ENCODE measurements at regions not wholly inside any gene's neighbourhood (a gene's known extent, or its start where the extent isn't known, plus 50 kb on each side); places are given as distances from the start of the nearest gene placed in this dataset.

DNA sequence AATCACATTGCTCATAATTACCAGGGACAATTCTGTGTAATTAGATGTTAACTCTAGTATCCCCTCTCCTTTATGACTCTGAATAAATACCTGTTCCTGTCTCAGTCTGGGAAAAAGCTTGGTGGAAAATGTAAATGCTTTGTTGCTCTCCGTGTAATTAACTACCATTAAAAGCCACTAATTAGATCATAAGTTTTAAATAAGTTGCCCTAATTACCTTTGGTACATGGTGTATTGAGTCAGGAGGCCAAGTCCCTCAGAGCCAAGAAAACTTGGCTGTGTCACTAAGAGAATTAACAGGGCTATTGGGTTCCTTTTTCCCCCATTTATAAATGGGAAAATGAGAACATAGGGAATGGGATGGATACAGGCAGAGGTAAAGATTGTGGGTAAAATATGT, 617.6 kb downstream of the TLR4 start:
- DNase-seq (ENCODE audit: low spot score), result no peak
- POLR2A ChIA-PET, result no interaction called here
- H3K4me1 Mint-ChIP-seq, result peaks cover 18% of the 10 kb centered on the region
- TF ChIP-seq ZBTB43 (CRISPR knock-in tag; IDR thresholded peaks at IDR 0.05) (no peak), NR1H2 (CRISPR knock-in tag; IDR thresholded peaks at IDR 0.05) (no peak), ZNF138 (CRISPR knock-in tag; conservative IDR thresholded peaks at IDR 0.05) (no peak), ATF1 (CRISPR knock-in tag; IDR thresholded peaks at IDR 0.05) (no peak), CBFB (CRISPR knock-in tag; IDR thresholded peaks at IDR 0.05; ENCODE audit: low read depth) (no peak), ZNF263 (CRISPR knock-in tag; IDR thresholded peaks at IDR 0.05; ENCODE audit: low read depth) (no peak), RORB (CRISPR knock-in tag; IDR thresholded peaks at IDR 0.05) (no peak), JAZF1 (CRISPR knock-in tag; IDR thresholded peaks at IDR 0.05) (no peak), MXD4 (CRISPR knock-in tag; IDR thresholded peaks at IDR 0.05; ENCODE audit: borderline replicate concordance) (no peak), NR3C1 (CRISPR knock-in tag; conservative IDR thresholded peaks at IDR 0.05; ENCODE audit: low read depth) (no peak), NFYB (CRISPR knock-in tag; conservative IDR thresholded peaks at IDR 0.05; ENCODE audit: low read depth) (no peak), ZNF671 (CRISPR knock-in tag; IDR thresholded peaks at IDR 0.05) (no peak)
- TF ChIP-seq, protein P1, sequence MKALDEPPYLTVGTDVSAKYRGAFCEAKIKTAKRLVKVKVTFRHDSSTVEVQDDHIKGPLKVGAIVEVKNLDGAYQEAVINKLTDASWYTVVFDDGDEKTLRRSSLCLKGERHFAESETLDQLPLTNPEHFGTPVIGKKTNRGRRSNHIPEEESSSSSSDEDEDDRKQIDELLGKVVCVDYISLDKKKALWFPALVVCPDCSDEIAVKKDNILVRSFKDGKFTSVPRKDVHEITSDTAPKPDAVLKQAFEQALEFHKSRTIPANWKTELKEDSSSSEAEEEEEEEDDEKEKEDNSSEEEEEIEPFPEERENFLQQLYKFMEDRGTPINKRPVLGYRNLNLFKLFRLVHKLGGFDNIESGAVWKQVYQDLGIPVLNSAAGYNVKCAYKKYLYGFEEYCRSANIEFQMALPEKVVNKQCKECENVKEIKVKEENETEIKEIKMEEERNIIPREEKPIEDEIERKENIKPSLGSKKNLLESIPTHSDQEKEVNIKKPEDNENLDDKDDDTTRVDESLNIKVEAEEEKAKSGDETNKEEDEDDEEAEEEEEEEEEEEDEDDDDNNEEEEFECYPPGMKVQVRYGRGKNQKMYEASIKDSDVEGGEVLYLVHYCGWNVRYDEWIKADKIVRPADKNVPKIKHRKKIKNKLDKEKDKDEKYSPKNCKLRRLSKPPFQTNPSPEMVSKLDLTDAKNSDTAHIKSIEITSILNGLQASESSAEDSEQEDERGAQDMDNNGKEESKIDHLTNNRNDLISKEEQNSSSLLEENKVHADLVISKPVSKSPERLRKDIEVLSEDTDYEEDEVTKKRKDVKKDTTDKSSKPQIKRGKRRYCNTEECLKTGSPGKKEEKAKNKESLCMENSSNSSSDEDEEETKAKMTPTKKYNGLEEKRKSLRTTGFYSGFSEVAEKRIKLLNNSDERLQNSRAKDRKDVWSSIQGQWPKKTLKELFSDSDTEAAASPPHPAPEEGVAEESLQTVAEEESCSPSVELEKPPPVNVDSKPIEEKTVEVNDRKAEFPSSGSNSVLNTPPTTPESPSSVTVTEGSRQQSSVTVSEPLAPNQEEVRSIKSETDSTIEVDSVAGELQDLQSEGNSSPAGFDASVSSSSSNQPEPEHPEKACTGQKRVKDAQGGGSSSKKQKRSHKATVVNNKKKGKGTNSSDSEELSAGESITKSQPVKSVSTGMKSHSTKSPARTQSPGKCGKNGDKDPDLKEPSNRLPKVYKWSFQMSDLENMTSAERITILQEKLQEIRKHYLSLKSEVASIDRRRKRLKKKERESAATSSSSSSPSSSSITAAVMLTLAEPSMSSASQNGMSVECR (CRISPR knock-in tag; IDR thresholded peaks at IDR 0.05; ENCODE audit: borderline replicate concordance), result no peak
- TF ChIP-seq, protein P2, sequence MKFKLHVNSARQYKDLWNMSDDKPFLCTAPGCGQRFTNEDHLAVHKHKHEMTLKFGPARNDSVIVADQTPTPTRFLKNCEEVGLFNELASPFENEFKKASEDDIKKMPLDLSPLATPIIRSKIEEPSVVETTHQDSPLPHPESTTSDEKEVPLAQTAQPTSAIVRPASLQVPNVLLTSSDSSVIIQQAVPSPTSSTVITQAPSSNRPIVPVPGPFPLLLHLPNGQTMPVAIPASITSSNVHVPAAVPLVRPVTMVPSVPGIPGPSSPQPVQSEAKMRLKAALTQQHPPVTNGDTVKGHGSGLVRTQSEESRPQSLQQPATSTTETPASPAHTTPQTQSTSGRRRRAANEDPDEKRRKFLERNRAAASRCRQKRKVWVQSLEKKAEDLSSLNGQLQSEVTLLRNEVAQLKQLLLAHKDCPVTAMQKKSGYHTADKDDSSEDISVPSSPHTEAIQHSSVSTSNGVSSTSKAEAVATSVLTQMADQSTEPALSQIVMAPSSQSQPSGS (CRISPR knock-in tag; IDR thresholded peaks at IDR 0.05; ENCODE audit: borderline replicate concordance, low read depth), result no peak
- H3K27ac Mint-ChIP-seq, result no peak overlapping the region
- no peak for ATAC-seq
- H3K4me3 Mint-ChIP-seq, result no peak overlapping the region
- peaks cover 10% of the 10 kb centered on the region for H3K9me3 Mint-ChIP-seq
- CTCF ChIA-PET, result no interaction called here
- H3K27me3 Mint-ChIP-seq (ENCODE audit: low read depth), result no peaks in the 10 kb centered on the region
- H3K36me3 Mint-ChIP-seq, result no peaks in the 10 kb centered on the region

GRCh38 chr9:118324706-118325105, 620.5 kb downstream of the TLR4 start:
- ATAC-seq (no peak), DNase-seq (ENCODE audit: low spot score) (no peak)
- H3K4me1 Mint-ChIP-seq, result peaks cover 18% of the 10 kb centered on the region
- H3K4me3 Mint-ChIP-seq, result no peak overlapping the region
- no peaks in the 10 kb centered on the region for H3K27me3 Mint-ChIP-seq (ENCODE audit: low read depth)
- H3K36me3 Mint-ChIP-seq, result no peaks in the 10 kb centered on the region
- H3K27ac Mint-ChIP-seq, result no peak overlapping the region
- peaks cover 10% of the 10 kb centered on the region for H3K9me3 Mint-ChIP-seq
- TF ChIP-seq, protein P2 (CRISPR knock-in tag; IDR thresholded peaks at IDR 0.05; ENCODE audit: borderline replicate concordance, low read depth), result no peak
- ChIA-PET POLR2A (no interaction called here), CTCF (no interaction called here)

- no peak overlapping the region for H3K27ac Mint-ChIP-seq
- no peak for DNase-seq (ENCODE audit: low spot score)
- H3K9me3 Mint-ChIP-seq, result peaks cover 10% of the 10 kb centered on the region
- TF ChIP-seq CREM (CRISPR knock-in tag; IDR thresholded peaks at IDR 0.05), result no peak
- TF ChIP-seq ATF1 (CRISPR knock-in tag; IDR thresholded peaks at IDR 0.05), result no peak
- TF ChIP-seq NFYB (CRISPR knock-in tag; conservative IDR thresholded peaks at IDR 0.05; ENCODE audit: low read depth), result no peak
- no peaks in the 10 kb centered on the region for H3K27me3 Mint-ChIP-seq (ENCODE audit: low read depth)
- ChIA-PET POLR2A (no interaction called here), CTCF (no interaction called here)
- H3K4me1 Mint-ChIP-seq, result peaks cover 28% of the 10 kb centered on the region
- no peaks in the 10 kb centered on the region for H3K36me3 Mint-ChIP-seq
- no peak for ATAC-seq
- H3K4me3 Mint-ChIP-seq, result no peak overlapping the region
These were observed 621.6 kb downstream of the TLR4 start for GRCh38 chr9:118325757-118326156.

Data from WTC11 (cell line).